SH-SY5Y (cell line): ENCODE measurements at regions not wholly inside any gene's neighbourhood (a gene's known extent, or its start where the extent isn't known, plus 50 kb on each side); places are given as distances from the start of the nearest gene placed in this dataset.

Source experiments
- GATA2 ChIP-seq: IDR thresholded peaks from 2 replicates; pipeline ENCODE4 v1.6.1; 2011; ENCODE audit warnings: mild to moderate bottlenecking, low read depth, low read length
- GATA3 ChIP-seq: IDR thresholded peaks from 2 replicates; pipeline ENCODE4 v1.6.1; 2011; ENCODE audit warnings: low read depth, mild to moderate bottlenecking, low read length, moderate library complexity

DNA sequence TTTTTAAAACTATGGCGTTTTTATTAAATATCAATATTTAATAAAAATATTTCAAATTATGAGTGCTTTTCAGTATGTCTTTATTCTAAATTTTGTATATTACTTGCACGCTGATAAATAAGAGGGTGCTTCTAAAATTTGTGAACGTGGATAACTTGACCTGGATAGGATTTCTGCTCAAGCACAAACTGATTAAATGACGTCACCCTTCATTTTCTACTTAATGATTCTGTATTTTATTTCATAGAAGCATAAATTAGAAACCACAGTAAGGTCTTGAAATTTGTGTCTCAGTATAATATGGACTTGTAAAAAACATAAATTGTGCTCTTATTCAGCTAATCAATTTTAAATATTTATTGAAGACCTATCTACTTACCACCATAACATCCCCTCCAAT is 903.7 kb downstream of the ROBO2 start:
- TF ChIP-seq GATA3 (no peak), GATA2 (no peak)
